ENCODE measurements at regions not wholly inside any gene's neighbourhood (a gene's known extent, or its start where the extent isn't known, plus 50 kb on each side); places are given as distances from the start of the nearest gene placed in this dataset.

DNA sequence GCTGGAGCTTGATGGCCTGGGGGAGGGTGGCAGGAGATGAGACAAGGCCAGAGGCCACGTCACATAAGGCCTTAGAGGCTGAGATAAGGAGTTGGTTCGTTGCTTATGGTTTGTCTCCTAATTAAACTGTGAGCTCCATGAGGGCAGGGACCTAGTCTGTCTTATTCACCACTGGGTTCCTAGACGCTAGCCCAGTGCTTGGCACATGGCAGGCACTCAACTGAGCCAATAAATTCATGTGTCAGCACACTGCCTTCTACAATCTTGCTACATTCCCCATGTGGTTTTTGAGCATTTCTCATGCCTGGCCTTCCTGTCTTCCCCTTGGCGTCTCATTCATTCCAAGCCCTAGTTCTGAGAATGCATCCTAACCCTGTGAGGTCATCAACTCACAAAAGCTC is 92.5 kb upstream of the MED13L start:
- DNase-seq (ENCODE audit: low read depth), result peak; percentile 86
- TF ChIP-seq, protein P1, sequence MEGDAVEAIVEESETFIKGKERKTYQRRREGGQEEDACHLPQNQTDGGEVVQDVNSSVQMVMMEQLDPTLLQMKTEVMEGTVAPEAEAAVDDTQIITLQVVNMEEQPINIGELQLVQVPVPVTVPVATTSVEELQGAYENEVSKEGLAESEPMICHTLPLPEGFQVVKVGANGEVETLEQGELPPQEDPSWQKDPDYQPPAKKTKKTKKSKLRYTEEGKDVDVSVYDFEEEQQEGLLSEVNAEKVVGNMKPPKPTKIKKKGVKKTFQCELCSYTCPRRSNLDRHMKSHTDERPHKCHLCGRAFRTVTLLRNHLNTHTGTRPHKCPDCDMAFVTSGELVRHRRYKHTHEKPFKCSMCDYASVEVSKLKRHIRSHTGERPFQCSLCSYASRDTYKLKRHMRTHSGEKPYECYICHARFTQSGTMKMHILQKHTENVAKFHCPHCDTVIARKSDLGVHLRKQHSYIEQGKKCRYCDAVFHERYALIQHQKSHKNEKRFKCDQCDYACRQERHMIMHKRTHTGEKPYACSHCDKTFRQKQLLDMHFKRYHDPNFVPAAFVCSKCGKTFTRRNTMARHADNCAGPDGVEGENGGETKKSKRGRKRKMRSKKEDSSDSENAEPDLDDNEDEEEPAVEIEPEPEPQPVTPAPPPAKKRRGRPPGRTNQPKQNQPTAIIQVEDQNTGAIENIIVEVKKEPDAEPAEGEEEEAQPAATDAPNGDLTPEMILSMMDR (conservative IDR thresholded peaks at IDR 0.05; ENCODE audit: low read depth, low read length), result no peak
- H3K4me3 ChIP-seq (ENCODE audit: low read depth, low read length), result no peak overlapping the region

DNA sequence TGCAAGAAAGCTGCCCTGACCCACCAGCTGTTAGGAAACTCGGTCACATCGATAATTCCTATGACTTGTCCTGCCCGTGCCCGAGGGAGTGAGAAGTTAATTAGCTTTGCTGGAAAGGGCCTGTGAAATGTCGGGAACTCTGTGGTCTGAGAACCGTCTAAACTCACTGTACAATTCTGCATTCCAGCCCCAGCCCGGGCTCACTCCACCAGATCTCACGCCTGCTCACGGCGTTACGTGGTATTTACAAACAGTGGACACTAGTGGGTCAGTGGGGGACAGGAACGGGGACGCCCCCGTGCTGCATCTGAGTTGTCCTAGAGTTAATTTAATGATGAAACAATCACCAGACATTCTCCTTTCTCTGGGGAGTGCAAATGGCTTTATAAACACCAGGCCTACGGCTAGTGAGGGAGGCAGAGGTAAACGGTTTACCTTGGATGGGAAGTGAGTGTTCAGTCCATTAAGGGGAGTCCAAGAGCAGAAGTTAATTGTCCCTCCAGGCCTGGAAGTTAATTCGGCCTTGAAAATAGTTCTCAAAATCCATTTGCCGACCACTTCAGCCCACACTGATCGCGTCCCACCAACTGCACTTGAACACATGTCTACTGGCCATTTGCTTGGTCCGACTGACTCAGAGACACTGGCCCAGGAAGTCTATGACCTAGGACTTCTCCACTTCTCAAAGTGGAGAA is 93.5 kb upstream of the MED13L start:
- TF ChIP-seq, protein P1 (conservative IDR thresholded peaks at IDR 0.05; ENCODE audit: low read depth, low read length), result no peak
- H3K4me3 ChIP-seq (ENCODE audit: low read depth, low read length), result no peak overlapping the region
- DNase-seq (ENCODE audit: low read depth), result peak; percentile 18

DNA sequence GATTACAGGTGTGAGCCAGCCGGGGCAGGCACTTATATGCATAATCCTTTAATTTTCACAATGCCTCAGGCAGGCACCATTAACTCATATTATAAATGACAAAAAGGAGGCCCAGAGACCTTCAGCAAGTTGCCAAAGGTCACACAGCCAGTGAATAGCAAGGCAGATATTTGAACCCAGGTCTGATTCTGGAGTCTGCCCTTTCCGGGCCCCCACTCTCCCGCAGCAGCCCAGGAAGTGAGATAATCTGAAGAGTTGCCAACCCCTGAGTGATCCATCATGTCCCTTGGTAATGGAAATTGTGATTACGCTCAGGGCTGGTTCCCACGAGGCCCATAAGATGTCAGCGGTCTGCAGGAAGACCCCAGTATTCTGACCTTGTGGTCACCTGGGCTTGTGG is 95.3 kb upstream of the MED13L start:
- TF ChIP-seq, protein P1 (conservative IDR thresholded peaks at IDR 0.05; ENCODE audit: low read depth, low read length), result no peak
- peak; percentile 33 for DNase-seq (ENCODE audit: low read depth)

DNA sequence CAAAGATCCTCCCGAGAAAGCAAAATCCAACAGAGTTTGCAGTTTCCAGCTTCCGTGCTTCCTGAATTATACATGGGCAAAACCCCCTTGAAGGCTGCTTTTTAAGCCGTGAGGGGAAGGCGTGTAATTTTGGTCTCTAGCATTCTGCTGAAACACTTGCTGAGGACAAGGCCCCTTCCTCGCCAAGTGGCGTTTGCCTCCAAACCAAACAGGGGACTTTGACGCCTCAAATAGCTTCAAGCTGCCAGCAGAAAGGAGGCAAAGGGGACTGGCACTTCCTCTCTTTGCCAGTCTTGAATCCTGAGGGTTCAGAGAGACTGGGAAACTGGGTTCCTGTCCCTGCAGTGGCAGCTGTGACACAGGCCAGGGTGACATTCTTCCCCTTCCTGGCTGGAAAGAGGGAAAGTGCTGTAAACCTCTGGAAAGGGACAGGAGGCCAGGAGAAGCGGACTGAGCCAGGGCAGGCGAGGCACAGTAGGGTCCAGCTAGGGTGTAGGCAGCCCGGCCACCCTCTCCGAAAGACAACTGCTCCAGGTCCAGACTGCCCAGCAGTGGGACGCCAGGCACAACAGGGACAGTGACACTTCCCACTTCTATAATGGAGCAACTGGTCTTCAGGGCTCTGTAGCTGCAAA is 96.2 kb upstream of the MED13L start:
- TF ChIP-seq, protein P1 (conservative IDR thresholded peaks at IDR 0.05; ENCODE audit: low read depth, low read length), result no peak
- no peak for DNase-seq (ENCODE audit: low read depth)
- H3K4me3 ChIP-seq (ENCODE audit: low read depth, low read length), result no peak overlapping the region

More for the DNA sequence above, 95.3 kb upstream of the MED13L start:
- no peak overlapping the region for H3K4me3 ChIP-seq (ENCODE audit: low read depth, low read length)

DNA sequence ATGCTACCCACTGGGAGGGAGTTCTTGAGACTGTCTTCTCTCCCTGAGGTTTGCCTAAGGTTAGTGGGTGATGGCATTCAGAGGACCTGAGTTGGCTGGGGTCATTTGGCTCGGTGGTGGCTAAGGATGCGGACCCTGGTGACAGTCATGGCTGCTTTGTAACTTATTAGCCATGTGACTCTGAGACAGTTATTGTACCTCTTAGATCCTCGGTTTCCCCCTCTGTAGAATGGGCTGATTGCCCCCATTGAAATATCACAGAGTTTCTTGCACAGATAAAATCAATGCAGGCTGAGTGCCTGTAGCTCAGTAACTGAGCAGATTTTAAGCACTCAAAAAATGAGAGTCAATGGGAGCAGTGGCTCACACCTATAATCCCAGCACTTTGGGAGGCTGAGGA is 96.7 kb upstream of the MED13L start:
- DNase-seq (ENCODE audit: low read depth), result no peak
- TF ChIP-seq, protein P1 (conservative IDR thresholded peaks at IDR 0.05; ENCODE audit: low read depth, low read length), result no peak
- no peak overlapping the region for H3K4me3 ChIP-seq (ENCODE audit: low read depth, low read length)

DNA sequence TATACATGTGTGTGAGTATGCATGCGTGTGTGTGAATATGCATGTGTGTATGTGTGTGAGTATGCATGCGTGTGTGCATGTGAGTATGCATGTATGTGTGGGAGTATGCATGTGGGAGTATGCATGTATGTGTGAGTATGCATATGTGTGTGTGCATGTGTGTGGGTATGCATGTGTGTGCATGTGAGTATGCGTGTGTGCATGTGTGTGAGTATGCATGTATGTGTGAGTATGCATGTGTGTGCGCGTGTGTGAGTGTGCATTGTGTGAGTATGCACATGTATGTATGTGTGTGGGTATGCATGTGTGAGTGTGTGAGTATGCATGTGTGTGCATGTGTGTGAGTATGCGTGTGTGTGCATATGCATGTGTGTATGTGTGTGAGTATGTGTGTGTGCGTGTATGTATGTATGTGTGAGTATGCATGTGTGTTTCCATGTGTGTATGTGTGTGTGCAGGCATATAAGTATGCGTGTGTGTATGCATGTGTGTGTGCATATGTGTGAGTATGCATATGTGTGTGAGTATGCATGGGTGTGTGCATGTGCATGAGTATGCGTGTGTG is 97.9 kb upstream of the MED13L start:
- TF ChIP-seq, protein P1 (conservative IDR thresholded peaks at IDR 0.05; ENCODE audit: low read depth, low read length), result no peak
- DNase-seq (ENCODE audit: low read depth), result no peak
- H3K4me3 ChIP-seq (ENCODE audit: low read depth, low read length), result no peak overlapping the region
